HG03025 (cell line): ENCODE measurements at regions not wholly inside any gene's neighbourhood (a gene's known extent, or its start where the extent isn't known, plus 50 kb on each side); places are given as distances from the start of the nearest gene placed in this dataset.
"Not testable (repeated sequence)": the region's sequence is repeated elsewhere in the genome, so short reads cannot be mapped to it uniquely, and the experiment has no call there.

ENCODE experiments used
- ATAC-seq: cut with Tn5 transposase; IDR thresholded peaks from one replicate; pipeline ENCODE4 v1.9.1; 2021; ENCODE audit warnings: mild to moderate bottlenecking, moderate library complexity; ENCODE audit not compliant: unreplicated experiment, low FRiP score

DNA sequence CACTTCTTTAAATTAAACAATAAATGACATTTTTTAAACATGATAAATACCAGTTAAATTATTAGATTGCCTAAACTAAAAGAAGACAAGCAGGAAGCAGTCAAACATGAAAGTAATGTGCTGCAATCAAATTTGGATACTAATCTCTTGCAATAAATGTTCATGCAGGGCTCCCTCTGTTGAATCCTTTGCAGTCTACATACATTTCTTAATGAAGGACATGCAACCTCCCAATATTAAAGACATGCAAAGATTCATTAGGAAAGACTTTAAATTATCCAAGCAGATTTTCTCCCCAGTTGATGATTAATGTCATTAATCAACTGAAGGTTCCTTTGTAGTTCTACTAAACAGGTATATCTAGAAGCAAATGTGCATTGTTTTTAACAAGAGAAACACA is 245.4 kb downstream of the ZIC4 start:
- ATAC-seq, result no peak

DNA sequence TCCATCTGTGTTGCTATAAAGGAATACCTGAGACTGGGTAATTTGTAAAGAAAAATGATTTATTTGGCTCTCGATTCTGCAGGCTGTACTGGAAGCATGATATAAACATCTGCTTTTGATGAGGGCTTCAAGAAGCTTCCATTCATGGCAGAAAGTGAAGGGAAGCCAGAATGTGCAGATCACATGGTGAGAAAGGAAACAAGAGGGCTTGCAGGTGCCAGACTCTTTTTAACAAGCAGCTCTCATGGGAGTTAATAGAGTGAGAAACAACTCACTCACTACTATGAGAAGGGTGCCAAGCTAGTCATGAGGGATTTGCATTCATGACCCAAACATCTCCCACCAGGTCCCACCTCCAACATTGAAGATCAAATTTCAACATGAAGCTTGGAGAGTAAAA is 247.2 kb downstream of the ZIC4 start:
- no peak for ATAC-seq

- no peak for ATAC-seq
Observed at GRCh38 chr3:147157631-147158030, 248.7 kb downstream of the ZIC4 start.

- ATAC-seq, result not testable (repeated sequence)
Observed at GRCh38 chr3:147154988-147155387, 251.4 kb downstream of the ZIC4 start.

GRCh38 chr3:147153830-147154539 is 252.4 kb downstream of the ZIC4 start:
- no peak for ATAC-seq

- no peak for ATAC-seq
Observed at GRCh38 chr3:147152476-147152875, 253.9 kb downstream of the ZIC4 start.

- no peak for ATAC-seq
Observed at GRCh38 chr3:147141516-147142288, 264.6 kb downstream of the ZIC4 start.

GRCh38 chr3:147139341-147139740 is 267.0 kb downstream of the ZIC4 start:
- ATAC-seq, result no peak

DNA sequence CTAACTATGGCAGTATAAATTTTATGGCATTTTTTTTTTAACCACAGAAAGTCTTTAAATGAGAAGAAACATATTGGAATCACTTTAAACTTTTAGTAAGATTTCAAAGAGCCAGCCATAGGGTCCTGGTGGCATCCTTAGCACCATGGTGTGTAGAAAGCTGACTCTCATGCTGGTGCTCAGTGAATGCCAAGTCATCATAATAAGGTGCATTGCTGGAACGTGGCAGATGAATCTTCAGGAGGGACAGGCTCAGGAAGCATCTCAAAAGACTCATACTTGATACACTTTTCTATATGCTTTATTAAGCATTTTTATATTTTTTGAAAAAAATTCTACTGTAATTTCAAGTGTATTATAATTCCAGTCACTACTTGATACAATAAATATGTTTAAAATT is 274.2 kb downstream of the ZIC4 start:
- ATAC-seq, result no peak

DNA sequence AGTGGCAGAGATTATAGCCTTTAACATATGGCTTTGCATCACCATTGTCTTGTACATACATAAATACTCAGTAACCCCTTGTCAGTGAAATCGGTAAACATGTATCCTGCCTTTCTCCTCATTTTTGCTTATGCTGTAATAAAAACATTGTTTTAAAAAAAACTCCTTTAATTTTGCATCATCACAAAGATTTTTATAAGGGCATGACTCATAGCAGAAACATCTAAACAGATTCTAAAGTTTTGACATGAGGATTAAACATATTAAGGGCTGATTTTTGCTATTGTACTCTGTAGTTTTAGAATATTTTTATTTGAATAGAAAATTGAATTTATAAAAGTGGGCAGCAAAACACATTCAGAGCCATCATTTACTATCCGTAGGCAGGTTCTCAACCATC is 275.9 kb downstream of the ZIC4 start:
- ATAC-seq, result no peak

DNA sequence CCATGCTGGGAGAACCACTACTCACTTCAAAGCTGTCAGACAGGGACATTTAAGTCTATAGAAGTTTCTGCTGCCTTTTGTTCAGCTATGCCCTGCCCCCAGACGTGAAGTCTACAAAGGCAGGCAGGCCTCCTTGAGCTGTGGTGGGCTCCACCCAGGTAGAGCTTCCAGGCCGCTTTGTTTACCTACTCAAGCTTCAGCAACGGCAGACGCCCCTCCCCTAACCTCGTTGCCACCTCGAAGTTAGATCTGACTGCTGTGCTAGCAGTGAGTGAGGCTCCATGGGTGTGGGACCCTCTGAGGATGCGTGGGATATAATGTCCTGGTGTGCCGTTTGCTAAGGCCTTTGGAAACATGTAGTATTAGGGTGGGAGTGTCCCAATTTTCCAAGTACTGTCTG is 276.7 kb downstream of the ZIC4 start:
- ATAC-seq, result no peak

DNA sequence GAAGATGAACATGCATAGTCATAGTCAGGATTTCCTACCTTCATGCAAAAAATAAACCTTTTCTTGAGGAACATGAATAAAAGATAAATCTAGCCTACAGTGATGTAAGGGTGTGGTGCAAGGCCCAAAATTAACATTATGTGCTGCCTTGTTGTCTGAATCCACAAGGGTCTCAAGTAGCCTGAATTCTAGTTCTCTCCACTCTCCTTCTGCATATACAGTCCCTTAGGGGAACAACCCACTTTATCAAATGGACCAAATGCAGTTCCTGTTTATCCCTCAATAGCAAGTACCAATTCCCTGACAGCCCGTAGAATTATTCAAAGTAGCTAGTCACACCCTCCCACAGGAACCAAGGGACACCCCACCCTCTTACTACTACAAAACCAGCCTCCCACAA is 284.0 kb downstream of the ZIC4 start:
- no peak for ATAC-seq

- no peak for ATAC-seq
Observed at GRCh38 chr3:147119989-147120388, 286.4 kb downstream of the ZIC4 start.

DNA sequence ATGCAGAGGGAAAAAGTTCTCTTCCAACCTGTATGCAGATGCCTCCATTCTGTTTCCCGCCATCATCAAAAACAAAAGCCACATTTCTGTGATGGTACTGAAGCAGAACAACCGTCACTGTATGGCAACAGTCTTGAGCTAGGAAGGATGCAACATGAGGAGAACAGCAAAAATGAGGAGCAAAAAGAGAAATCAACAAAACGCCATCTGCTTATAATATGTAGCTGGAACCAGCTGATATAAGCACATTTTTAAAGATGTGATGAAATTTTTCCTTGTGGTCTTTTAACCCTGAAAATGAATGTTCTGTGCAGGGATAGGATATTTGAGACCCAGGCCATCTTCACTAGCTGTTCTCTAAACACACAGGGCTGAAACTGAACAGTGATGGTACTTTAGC is 287.0 kb downstream of the ZIC4 start:
- no peak for ATAC-seq

GRCh38 chr3:147118611-147119010 is 287.7 kb downstream of the ZIC4 start:
- no peak for ATAC-seq

DNA sequence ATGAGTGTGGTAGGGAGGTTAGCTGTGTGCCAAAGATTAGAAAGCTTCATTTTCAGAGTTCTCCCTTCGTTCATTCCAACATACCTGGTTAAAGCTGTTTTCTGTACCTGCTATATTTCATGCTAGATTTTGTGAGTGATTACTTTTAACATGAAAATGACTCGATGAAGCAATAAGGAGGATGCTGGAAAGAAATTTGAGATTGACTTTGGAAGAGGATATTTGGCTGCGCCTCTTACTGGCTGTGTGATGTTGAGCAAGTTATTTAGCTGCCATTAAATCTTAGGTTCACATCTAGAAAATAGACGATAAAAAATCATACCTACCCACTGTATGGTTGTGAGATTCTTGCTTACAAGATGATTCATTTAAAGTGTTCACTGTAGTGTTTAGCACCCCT is 288.7 kb downstream of the ZIC4 start:
- no peak for ATAC-seq

- no peak for ATAC-seq
Observed at GRCh38 chr3:147113293-147114044, 292.9 kb downstream of the ZIC4 start.

- ATAC-seq, result no peak
Observed at GRCh38 chr3:147099076-147099475, 307.3 kb downstream of the ZIC4 start.

- no peak for ATAC-seq
Observed at GRCh38 chr3:147090461-147090860, 315.9 kb downstream of the ZIC4 start.

- ATAC-seq, result no peak
Observed at GRCh38 chr3:147089286-147089685, 317.1 kb downstream of the ZIC4 start.

DNA sequence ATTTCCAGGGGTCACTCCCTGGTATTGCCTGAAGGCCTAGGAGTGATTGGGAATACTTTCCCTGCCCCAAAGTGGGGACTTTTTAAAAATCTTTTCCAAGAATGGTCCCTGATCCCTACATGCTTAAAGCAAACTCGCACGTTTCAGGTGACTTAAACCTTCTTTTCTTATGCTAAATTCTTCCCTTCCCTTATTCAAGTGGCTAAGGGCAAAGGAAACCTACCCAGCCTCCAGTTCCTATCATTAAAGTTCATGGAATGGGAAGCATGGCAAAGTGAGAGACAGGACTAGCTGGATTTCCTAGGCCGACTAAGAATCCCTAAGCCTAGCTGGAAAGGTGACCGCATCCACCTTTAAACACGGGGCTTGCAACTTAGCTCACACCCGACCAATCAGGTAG is 346.8 kb downstream of the ZIC4 start:
- not testable (repeated sequence) for ATAC-seq
